ENCODE measurements at regions not wholly inside any gene's neighbourhood (a gene's known extent, or its start where the extent isn't known, plus 50 kb on each side); places are given as distances from the start of the nearest gene placed in this dataset.
"Not testable (repeated sequence)": the region's sequence is repeated elsewhere in the genome, so short reads cannot be mapped to it uniquely, and the experiment has no call there.

DNA sequence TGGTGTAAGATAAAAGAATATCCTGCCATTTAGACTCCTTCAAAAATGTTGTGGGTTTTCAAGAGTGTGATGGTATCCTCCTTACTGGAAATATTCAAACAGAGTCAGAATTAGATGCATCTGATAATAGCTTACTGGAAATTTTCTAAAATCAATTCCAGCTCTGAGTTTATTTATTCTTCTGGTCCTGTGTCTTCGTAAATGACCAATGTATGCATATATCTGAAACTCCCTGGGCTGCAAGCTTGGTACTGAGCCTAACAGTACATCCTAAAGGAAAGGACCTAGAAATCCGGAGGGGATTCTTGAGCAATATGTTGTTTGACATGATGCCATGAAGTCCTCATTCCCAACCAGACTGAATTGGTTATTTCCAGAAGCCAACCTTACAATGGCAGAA lies 130.4 kb downstream of the KCNE4 start:
- DNase-seq: no peak

DNA sequence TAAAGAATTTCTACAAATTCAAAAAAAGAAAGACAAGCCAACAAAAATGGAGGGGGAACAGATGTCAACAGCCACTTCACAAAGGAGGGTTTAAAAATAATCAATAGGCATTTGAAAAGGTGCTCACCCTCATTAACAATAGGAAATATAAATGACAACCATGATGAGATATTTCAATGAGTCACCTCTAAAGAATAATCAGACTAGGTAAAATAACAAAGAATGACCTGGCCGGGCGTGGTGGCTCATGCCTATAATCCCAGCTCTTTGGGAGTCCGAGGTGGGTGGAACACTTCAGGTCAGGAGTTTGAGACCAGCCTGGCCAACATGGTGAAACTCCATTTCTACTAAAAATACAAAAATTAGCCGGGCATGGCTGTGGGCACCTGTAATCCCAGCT lies 133.6 kb downstream of the KCNE4 start:
- DNase-seq: no peak

DNA sequence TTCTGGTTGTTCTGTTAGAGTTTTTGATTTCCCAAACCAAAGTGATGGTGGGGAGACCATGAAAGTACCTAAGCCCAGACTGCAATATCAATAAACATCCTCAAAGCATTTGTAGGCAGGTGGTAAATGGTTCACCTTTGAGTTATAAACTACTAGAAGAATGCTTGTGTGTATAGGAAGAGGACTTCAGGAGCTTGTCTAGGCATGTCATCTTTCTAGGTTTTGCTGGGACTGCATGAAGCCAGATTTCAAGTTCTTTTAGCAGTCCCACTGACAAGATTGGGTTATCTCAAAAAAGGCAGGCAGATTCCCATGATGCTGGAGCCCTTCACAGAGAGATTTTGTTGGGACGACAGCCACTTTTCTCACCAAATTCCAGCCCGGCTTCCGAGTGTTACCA lies 135.3 kb downstream of the KCNE4 start:
- DNase-seq: no peak

DNA sequence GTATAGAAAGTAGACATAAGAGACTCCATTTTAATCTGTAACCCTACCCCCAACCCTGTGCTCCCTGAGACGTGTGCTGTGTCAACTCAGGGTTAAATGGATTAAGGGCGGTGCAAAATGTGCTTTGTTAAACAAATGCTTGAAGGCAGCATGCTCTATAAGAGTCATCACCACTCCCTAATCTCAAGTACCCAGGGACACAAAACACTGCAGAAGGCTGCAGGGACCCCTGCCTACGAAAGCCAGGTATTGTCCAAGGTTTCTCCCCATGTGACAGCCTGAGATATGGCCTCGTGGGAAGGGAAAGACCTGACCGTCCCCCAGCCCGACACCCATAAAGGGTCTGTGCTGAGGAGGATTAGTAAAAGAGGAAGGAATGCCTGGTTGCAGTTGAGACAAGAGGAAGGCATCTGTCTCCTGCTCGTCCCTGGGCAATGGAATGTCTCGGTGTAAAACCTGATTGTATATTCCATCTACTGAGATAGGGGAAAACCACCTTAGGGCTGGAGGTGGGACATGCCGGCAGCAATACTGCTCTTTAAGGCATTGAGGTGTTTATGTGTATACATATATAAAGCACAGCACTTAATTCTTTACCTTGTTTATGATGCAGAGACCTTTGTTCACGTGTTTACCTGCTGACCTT lies 138.7 kb downstream of the KCNE4 start:
- DNase-seq: not testable (repeated sequence)

DNA sequence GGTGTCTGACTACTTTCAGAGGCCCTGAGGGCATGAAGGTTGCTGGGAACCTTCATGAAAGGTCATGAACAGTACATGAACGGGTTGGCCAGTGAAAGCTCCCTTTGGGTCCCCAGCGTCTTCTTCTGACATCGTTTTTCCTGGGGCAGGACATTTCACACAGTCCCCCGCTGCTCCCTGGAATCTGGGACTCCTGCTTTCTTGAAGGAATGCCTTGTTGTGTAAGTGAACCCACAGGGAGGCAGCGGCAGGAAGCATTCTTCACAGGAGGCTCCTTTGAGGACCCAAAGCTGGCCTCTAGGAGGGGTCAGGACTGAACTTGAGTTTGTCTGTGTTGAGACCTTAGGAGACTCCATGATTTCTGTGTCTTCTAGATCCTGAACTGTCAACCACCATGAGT lies 144.3 kb downstream of the KCNE4 start:
- no peak for DNase-seq

DNA sequence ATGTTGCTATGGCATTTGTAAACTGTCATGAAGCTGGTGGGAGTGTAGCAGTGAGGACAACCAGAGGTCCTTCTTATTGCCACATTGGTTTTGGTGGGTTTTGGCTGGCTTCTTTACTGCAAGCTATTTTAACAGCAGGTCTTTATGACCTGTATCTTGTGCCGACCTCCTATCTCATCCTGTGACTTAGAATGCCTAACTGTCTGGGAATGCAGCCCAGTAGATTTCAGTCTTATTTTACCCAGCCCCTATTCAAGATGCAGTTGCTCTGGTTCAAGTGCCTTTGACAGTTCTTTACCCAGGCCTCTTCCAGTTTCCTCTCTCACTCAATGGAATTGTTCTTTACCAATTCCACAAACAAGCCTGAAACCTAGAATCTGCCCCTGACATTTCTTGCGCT lies 145.1 kb downstream of the KCNE4 start:
- no peak for DNase-seq

DNA sequence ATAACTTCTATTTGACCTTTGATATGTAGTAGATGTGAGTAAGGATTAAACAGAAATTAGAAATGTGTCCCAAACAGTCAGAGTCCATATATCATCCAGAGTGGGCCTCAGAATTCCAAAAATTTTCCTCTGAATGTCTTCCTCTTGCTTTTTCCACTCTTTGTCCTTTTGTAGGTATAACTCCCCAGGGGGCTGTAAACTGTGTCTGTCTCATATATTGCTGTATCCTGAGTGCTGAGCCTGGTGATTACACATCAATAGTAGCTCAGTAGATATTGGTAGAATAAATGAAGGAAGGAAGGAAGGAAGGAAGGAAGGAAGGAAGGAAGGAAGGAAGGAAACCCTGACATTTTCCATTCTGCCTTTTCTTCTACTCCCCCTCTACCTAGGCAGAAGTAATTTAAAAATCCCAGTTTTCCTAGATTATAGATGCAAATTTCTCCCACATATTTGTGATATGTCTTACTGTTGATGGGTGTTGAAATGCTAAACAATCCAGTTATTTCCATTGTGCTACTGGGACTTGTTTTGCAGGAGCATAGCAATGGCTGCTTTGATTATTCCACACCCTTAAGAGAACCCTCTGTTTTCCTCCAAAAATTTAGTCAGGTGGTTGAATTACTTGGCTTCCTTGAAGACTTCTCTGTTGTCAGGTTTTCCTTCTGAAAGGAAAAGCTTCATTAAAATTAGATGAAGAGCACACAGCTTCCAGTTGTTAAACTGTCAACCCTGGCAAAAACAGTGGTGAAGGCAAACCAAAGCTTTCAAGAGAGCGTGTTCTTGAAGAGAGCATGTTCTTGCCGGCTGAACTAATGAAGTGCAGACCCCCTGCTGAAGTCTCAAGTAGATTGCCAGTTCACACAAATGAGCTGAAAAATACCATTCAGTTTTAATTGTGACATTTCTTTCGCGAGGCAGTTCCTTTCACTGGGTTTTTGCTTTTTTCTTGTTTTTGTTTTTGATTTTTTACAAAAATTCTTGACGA lies 147.8 kb downstream of the KCNE4 start:
- no peak for DNase-seq

DNA sequence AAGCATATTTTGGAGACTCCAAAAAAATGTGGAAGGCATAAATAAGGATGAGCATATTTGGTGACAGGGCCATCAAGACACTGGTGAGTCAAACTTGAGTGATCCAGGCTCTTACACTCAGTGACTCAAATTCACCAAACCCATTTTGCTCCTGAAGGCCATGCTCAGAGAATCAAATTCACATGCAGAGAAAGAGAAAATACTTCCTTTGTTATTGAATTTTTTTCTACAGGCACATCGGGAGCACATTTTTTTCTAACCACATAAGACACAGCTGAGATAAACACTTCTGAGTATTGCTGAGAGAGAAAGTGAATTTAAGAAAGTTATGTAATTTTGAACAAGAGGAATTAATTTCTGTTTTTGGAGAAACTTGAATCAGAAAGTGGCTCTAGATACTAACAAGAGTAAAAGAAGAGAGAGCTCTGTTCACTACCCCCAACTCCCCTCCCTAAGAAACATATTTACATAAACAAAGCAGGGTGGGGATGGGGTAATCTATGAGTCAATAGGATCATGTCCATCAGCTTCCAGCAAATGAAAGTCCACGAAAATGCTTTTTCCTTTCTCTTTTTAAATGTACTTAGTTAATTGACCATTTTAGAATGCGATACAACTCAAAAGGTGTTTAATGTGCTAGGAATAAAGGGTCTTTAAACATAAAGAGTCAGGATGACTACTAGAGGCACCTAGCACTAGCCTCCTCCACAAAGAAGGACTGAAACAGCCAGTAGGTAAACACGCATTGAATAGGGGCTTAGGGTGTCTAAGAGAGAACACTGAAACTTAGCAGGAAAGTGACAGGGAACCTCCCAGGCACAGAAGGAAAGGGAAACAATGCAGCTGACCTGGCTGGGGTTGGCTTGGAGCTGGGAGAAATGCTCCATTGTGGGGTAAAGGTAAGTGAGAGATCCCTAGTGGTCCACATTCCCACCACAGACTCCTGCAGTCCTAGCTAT lies 152.3 kb downstream of the KCNE4 start:
- DNase-seq: no peak

DNA sequence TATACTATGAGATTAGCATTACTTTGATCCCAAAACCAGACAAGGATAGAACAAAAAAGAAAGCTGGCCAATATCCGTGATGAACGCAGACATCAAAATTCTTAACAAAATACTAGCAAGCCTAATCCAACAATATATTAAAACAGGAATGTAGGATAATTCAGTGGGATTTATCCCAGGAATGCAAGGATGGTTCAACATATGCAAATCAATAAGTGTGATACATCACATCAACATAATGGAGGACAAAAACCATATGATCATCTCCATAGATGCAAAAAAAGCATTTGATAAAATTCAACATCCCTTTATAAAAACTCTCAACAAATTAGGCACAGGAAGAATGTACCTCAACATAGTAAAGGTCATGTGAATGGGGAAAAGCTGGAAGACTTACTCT lies 158.5 kb downstream of the KCNE4 start:
- no peak for DNase-seq

DNA sequence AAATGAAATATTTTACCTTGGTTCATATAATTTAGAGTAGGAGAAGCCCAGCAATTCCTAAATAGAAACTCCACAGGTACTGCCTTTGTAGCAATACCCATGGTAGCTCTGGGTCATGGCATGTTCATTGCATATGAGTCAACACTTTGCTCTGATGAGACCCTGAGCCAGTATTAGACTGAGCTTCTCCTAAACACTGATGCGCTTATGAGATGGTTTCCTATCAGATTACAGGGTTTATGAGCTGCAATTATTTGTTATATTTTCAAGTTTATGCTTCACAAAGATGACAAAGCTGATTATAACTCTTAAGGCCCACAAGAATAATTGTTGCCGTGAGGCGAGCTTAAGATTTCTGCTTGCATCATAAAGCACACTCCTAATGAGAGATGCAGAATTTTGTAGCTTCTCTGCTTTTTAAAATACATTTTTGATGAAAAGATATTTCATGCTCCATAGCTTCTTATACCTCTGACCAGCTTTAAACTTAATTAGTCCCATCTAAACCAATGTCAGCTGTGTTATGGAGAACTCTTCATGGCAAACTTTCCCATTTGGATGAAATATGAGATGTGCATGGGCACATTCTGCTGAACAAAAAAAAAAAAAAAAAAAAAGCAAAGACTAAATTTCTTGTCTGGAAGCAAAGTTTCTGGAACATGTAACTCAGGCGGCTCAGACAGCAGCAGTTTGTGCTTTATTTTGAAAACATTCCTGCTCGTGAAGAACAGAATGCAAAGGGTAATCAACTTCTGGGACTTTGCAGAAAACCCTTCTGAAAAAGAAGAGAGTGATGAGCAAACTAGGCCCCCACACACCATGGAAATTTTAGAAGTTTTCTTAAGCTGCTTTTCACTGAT lies 162.6 kb downstream of the KCNE4 start:
- DNase-seq: no peak

DNA sequence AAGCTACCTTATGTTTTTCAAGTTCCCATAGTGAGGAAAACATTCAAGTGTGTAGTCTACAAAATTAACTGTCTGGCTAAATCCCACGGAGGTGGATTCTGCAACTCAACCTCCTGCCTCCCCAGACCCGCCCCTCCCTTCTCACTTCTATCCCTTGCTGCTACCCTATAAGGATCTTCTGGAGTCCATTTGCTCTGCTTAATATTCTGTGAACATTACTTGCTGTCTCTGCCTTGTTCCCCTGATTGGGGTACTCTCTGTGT lies 163.2 kb downstream of the KCNE4 start:
- DNase-seq: no peak

DNA sequence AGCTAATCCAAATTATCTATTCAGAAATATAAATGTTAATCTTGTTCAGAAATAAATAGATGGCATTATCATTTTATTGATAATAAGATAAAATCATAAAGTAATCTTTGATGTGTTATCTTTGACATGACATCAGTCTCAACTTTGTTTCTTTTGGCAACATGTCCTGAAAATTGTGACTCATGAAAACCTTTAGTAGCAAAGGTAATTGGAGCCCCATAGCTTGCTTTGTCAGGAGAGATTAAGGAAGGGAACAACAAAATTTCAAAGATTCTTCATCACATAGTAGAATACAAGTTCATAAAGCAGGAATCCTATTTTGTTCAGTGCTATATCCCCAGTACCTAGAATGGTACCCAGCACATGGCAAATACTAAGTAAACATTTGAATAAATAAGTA lies 165.4 kb downstream of the KCNE4 start:
- no peak for DNase-seq

DNA sequence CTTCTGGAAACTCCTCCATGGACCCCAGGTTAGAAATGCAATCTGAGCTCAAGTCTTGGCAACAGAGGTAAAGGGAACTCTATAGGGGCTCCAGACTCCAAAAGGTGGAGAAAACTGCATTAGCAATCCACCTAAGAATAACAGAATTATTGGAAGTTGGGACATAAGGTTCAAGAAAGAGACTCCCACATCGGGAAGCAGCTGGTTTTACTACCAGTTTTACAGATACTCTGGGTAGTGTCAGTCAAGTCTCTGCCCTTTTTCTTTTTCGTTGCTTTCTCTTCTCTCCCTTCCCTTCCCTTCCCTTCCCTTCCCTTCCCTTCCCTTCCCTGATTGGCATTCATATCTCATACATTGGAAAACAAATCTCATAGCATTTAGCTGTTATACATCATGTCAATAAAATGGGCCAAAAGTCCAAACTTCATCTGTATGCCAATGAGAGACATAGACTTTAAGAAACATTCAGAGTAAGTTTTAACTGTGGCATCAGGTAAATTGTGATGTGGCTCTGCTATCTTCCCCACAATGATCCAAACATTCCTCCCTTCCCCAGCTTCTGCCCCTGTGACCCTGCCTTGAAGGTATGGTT lies 166.7 kb downstream of the KCNE4 start:
- DNase-seq: no peak

DNA sequence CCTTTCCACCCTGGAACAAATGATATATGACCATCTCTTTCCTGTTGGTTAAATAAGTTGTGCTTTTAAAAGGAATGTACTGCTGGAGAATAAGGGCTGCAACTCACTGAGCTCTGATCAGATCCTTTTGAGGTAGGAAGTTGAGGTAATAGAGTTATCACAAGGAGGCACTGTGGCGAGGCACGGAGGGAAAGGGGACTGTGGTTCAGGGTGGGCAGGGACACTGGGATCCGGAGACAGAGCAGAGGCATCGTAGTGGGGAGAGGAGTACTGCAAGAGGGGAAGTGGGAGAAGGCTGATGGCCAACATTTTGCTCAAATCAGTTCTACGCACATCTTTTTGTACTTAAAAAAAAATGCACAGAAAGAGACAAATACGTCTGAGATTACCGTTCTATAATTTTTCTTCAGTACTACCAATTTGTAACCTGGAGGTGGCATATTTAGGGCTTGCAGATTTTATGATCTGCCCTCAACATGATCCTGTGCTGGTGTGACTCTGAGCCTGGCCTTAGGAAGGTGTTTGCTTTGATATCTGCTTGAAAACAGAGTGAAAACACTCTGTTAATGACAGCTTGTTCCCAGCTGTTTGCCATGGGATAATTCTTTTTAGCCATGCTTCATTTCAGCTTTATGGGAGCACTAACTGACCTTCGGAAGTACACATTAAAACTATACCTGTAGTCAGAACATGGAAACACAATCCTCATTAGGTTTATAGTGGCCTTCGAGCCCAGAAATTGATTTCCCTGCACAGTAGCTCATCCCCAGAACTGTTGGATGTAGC lies 168.1 kb downstream of the KCNE4 start:
- no peak for DNase-seq

DNA sequence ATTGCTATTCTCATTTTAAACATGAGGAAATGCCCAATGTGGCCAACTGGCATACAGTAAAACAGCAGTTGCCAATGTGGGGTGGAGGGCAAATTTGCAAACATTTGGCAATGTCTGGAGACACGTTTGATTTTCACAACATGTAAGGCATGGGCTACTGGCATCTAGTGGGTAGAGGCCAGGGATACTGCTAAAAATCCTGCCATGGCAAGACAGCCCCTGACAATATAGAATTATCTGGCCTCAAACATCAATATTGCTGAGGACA lies 168.6 kb downstream of the KCNE4 start:
- DNase-seq: no peak

DNA sequence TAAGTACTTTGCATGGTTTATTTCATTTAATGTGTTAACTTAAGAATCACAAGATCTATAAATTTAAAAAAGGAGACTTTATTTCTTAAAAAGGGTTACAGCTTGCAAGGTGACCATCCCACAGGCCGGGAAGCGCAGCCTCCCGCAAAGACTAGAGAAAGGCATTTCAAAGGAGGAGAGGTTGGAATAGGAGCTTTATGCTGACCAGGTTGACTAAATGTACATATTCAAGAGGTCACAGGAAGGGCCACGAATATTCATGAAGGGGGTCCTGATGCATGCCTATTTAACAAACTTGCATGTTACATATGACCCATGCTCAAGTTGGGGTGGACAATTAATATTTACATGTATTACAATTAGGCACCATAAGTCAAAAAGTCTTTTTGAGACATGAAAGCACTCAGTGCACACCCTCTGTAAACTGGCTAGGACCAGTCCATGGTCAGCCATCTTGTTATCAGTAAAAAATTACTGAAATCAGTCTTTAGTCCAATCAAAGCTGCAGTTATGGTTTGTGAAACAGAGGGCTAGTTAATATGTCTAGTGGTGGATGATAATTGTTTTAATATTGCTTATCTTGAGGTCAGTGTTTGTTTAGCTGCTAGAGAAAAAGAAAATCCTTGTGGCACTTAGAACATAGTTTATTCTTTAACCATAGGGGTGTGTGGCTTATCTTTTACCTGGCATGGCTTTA lies 169.3 kb downstream of the KCNE4 start:
- DNase-seq: no peak

DNA sequence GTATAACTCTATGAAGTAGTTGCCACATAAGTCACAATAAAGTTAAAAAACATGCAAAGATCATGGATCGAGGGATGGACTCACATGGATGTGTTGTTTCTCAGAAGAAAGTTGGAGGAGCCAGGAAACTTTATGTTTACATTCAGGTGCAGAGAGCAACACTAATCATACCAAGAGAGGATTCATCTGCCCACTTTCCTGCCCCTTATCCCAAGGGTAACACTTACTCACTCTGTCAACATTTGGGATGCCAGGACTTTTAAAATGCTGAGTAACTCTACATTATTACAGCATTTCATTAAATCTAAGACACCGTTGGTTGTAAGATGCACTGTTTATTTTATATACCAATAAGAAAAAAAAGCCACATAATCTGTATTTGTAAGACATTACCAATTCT lies 170.4 kb downstream of the KCNE4 start:
- DNase-seq: no peak

DNA sequence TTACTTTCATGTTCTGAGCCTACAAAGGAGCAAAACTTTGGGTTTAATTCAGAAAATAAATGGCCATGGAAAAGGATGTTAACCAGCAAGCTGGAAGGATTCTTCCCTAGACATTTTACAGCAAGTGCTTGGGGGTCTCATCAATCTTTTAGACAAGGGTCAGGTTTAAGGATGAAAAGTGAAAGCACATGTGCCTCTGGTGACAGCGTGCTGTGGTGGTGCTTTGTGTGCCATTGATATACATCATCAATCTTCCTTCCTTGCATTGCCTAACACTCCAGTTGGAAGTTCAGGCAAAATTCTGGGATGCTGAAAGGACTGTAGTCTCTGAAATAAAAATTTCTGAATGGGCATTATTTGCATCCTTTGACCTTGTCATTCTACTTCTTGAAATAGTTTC lies 171.2 kb downstream of the KCNE4 start:
- no peak for DNase-seq

DNA sequence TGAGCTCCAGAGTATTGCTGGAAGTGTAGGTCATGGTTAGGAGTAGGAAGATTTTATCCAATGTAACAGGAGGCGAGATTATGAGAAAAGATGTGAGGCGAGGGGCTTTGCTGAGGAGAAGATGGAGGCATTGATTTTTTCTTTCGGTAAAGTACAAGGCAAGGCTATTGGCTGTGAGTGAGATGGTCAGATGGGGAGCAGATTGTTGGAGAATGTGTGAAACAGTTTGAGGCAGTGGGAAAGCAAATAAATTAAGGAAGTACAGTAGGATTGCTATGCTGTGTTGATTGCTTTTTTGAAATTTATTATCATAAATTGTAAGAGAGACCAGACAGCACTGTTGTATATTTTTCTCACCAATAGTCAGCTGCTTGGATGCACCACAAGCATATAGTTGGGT lies 173.3 kb downstream of the KCNE4 start:
- no peak for DNase-seq

DNA sequence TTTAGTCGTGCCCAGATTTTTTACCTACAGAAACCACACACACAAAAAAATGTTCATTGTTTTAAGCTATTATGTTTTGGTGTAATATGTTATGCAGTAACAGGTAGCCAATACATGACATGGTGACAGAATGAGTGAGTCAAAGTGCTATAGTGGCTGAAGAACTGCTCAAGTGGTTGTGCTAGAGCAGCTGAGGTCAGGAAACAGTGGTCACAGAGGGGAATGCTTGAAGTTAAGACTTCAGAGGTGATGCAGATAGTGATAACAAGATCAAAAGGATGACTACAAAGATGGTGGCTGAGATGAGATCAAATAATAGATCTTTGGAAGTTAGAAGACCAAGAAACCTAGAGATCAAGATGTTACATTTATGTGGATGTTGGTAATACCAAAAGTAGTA lies 174.3 kb downstream of the KCNE4 start:
- no peak for DNase-seq

DNA sequence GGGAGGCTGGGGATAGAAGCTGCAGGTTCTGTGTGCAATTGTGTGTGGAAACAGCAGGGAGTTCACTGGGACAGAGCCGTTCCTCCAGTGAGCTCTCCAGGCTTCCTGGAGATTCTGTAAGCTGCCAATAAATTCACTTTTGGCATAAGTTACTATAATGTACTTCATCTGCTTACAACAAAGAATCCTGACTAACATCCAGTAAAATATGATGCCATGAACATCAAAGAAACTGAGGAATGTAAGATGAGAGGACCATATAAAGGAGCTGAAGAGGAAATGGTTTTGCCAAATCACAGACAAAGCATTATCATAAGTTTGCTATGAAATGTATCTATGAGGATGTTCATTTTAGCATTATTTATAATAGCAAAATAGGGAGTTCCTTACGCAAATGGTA lies 175.3 kb downstream of the KCNE4 start:
- DNase-seq: no peak
